NCI-H345 (cell line): ENCODE measurements at regions not wholly inside any gene's neighbourhood (a gene's known extent, or its start where the extent isn't known, plus 50 kb on each side); places are given as distances from the start of the nearest gene placed in this dataset.

Source experiments
- DNase-seq: peaks from one replicate; lab custom pipeline; 2025; lab: John Stamatoyannopoulos, UW

GRCh38 chr10:89153971-89154370 is 53.1 kb downstream of the CH25H start:
- no peak for DNase-seq

- no peak for DNase-seq
These were observed 54.0 kb downstream of the CH25H start for GRCh38 chr10:89153116-89153515.

GRCh38 chr10:89151857-89152256 is 55.3 kb downstream of the CH25H start:
- no peak for DNase-seq

- no peak for DNase-seq
These were observed 59.1 kb downstream of the CH25H start for GRCh38 chr10:89148061-89148460.

- DNase-seq: no peak
These were observed 59.9 kb downstream of the CH25H start for GRCh38 chr10:89147256-89147655.

- DNase-seq: no peak
These were observed 62.3 kb downstream of the CH25H start for GRCh38 chr10:89144836-89145235.

- DNase-seq: no peak
These were observed 64.5 kb downstream of the CH25H start for GRCh38 chr10:89142590-89142989.

GRCh38 chr10:89138755-89139490 is 68.2 kb downstream of the CH25H start:
- DNase-seq: no peak

GRCh38 chr10:89134963-89135362 is 72.2 kb downstream of the CH25H start:
- DNase-seq: no peak

- DNase-seq: no peak
These were observed 77.2 kb downstream of the CH25H start for GRCh38 chr10:89129911-89130310.

- no peak for DNase-seq
These were observed 84.6 kb downstream of the CH25H start for GRCh38 chr10:89122433-89123051.

- DNase-seq: no peak
These were observed 85.4 kb downstream of the CH25H start for GRCh38 chr10:89121764-89122020.

GRCh38 chr10:89120931-89121763 is 86.0 kb downstream of the CH25H start:
- DNase-seq: no peak

GRCh38 chr10:89119651-89120050 is 87.5 kb downstream of the CH25H start:
- DNase-seq: peak; percentile 0

- no peak for DNase-seq
These were observed 89.0 kb downstream of the CH25H start for GRCh38 chr10:89118091-89118490.

- DNase-seq: no peak
These were observed 91.1 kb downstream of the CH25H start for GRCh38 chr10:89115876-89116627.

- DNase-seq: no peak
These were observed 92.1 kb downstream of the CH25H start for GRCh38 chr10:89114846-89115625.

- no peak for DNase-seq
These were observed 104.4 kb downstream of the CH25H start for GRCh38 chr10:89102735-89103134.

- DNase-seq: no peak
These were observed 105.2 kb downstream of the CH25H start for GRCh38 chr10:89101943-89102342.

- DNase-seq: no peak
These were observed 106.4 kb downstream of the CH25H start for GRCh38 chr10:89100680-89101079.

- DNase-seq: no peak
These were observed 106.6 kb downstream of the FAS start for GRCh38 chr10:89097226-89097625.
